Stimulated activated CD8-positive, alpha-beta memory T cell treated with anti-CD3 and anti-CD28 coated beads, Interleukin-7, amount 100 ng/mL, for 1 hour (primary cell): ENCODE measurements at regions not wholly inside any gene's neighbourhood (a gene's known extent, or its start where the extent isn't known, plus 50 kb on each side); places are given as distances from the start of the nearest gene placed in this dataset.

Source experiments
- DNase-seq, 2 donors: peaks; one replicate each; pipeline ENCODE4 v3.0.0-alpha.2; 2020; ENCODE audit warnings: low read depth in 2 of 2

GRCh38 chr12:89960607-89961394 is 252.2 kb upstream of the ATP2B1 start:
- DNase-seq, result no peak

- DNase-seq, result no peak
These were observed 251.4 kb upstream of the ATP2B1 start for GRCh38 chr12:89960011-89960507.

- DNase-seq, result no peak
These were observed 250.5 kb upstream of the ATP2B1 start for GRCh38 chr12:89959179-89959578.

- DNase-seq, result no peak
These were observed 245.6 kb upstream of the ATP2B1 start for GRCh38 chr12:89954259-89954658.

GRCh38 chr12:89951694-89952060 is 243.0 kb upstream of the ATP2B1 start:
- no peak for DNase-seq

GRCh38 chr12:89951050-89951693 is 242.5 kb upstream of the ATP2B1 start:
- DNase-seq, result no peak

GRCh38 chr12:89950421-89950820 is 241.8 kb upstream of the ATP2B1 start:
- no peak for DNase-seq

GRCh38 chr12:89949457-89950195 is 241.0 kb upstream of the ATP2B1 start:
- peak; percentile 4 to 10 for DNase-seq

GRCh38 chr12:89948271-89949175 is 239.9 kb upstream of the ATP2B1 start:
- DNase-seq, result no peak

GRCh38 chr12:89947437-89948270 is 239.0 kb upstream of the ATP2B1 start:
- DNase-seq, result no peak

GRCh38 chr12:89946518-89947135 is 238.0 kb upstream of the ATP2B1 start:
- DNase-seq, result no peak

- DNase-seq, result no peak
These were observed 236.5 kb upstream of the ATP2B1 start for GRCh38 chr12:89945123-89945522.

GRCh38 chr12:89943463-89943862 is 234.8 kb upstream of the ATP2B1 start:
- no peak for DNase-seq

- no peak for DNase-seq
These were observed 232.8 kb upstream of the ATP2B1 start for GRCh38 chr12:89941436-89941835.

GRCh38 chr12:89939522-89940215 is 231.0 kb upstream of the ATP2B1 start:
- DNase-seq, result no peak

- no peak for DNase-seq
These were observed 228.0 kb upstream of the ATP2B1 start for GRCh38 chr12:89936631-89937030.

- DNase-seq, result no peak
These were observed 227.2 kb upstream of the ATP2B1 start for GRCh38 chr12:89935850-89936249.

GRCh38 chr12:89933911-89934310 is 225.3 kb upstream of the ATP2B1 start:
- no peak for DNase-seq

GRCh38 chr12:89932954-89933353 is 224.3 kb upstream of the ATP2B1 start:
- DNase-seq, result no peak

- DNase-seq, result no peak
These were observed 219.8 kb upstream of the ATP2B1 start for GRCh38 chr12:89928467-89928866.
